ENCODE measurements at regions not wholly inside any gene's neighbourhood (a gene's known extent, or its start where the extent isn't known, plus 50 kb on each side); places are given as distances from the start of the nearest gene placed in this dataset.
"Not testable (repeated sequence)": the region's sequence is repeated elsewhere in the genome, so short reads cannot be mapped to it uniquely, and the experiment has no call there.

- no peak overlapping the region for H3K27ac ChIP-seq
- no peaks in the 10 kb centered on the region for H4K20me1 ChIP-seq
- no peaks in the 10 kb centered on the region for H3K36me3 ChIP-seq
- no peaks in the 10 kb centered on the region for H3K27me3 ChIP-seq
- H3K4me1 ChIP-seq: no peaks in the 10 kb centered on the region
- no peak for TF ChIP-seq Cebpa-rat (IDR thresholded peaks at IDR 0.05)
- H3K4me2 ChIP-seq: no peak overlapping the region
- no peak overlapping the region for H3K9ac ChIP-seq
- H3K9me3 ChIP-seq: no peaks in the 10 kb centered on the region
- no peak overlapping the region for H3K4me3 ChIP-seq
These were observed 1053.2 kb downstream of the TAF11L14 start for GRCh38 chr5:18687429-18687828.

- no peaks in the 10 kb centered on the region for H3K27me3 ChIP-seq
- no peaks in the 10 kb centered on the region for H4K20me1 ChIP-seq
- H3K36me3 ChIP-seq: no peaks in the 10 kb centered on the region
- H3K9me3 ChIP-seq: no peaks in the 10 kb centered on the region
- peaks cover 30% of the 10 kb centered on the region for H3K4me1 ChIP-seq
- H3K4me3 ChIP-seq: no peak overlapping the region
- H3K4me2 ChIP-seq: peak overlapping the region; percentile 81
- H3K9ac ChIP-seq: no peak overlapping the region
- H3K27ac ChIP-seq: no peak overlapping the region
- TF ChIP-seq Cebpa-rat (IDR thresholded peaks at IDR 0.05): no peak
These were observed 1065.4 kb downstream of the TAF11L14 start for GRCh38 chr5:18699681-18700080.

DNA sequence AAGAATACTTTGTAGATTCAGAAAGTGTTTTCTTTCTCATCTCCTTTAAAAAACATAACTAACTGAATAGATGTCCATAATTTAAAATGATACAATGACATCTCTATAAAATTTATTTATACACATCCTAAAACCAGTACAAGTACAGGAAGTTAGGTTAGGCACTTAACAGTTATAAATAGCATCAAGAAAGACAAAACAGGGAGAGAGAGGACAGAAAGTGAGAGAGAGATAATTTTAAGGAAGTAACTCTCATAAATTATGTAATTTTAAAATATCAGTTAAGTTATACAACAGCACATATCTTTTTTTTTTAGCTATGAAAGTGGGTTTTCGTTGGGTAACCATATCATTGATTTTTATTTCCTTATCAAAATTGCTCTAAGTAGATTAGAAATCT lies 1068.6 kb downstream of the TAF11L14 start:
- Histone ChIP-seq H3K4me2 (no peak overlapping the region), H3K9me3 (no peaks in the 10 kb centered on the region), H3K9ac (no peak overlapping the region), H4K20me1 (no peaks in the 10 kb centered on the region), H3K4me3 (no peak overlapping the region), H3K27me3 (no peaks in the 10 kb centered on the region), H3K27ac (no peak overlapping the region), H3K4me1 (peaks cover 28% of the 10 kb centered on the region), H3K36me3 (no peaks in the 10 kb centered on the region)
- no peak for TF ChIP-seq Cebpa-rat (IDR thresholded peaks at IDR 0.05)

- no peak for TF ChIP-seq Cebpa-rat (IDR thresholded peaks at IDR 0.05)
- Histone ChIP-seq H3K4me3 (no peak overlapping the region), H3K36me3 (no peaks in the 10 kb centered on the region), H3K27me3 (no peaks in the 10 kb centered on the region), H3K4me1 (no peaks in the 10 kb centered on the region), H3K27ac (no peak overlapping the region), H3K9ac (no peak overlapping the region), H3K4me2 (no peak overlapping the region), H4K20me1 (no peaks in the 10 kb centered on the region), H3K9me3 (no peaks in the 10 kb centered on the region)
These were observed 1078.8 kb downstream of the TAF11L14 start for GRCh38 chr5:18712936-18713485.

DNA sequence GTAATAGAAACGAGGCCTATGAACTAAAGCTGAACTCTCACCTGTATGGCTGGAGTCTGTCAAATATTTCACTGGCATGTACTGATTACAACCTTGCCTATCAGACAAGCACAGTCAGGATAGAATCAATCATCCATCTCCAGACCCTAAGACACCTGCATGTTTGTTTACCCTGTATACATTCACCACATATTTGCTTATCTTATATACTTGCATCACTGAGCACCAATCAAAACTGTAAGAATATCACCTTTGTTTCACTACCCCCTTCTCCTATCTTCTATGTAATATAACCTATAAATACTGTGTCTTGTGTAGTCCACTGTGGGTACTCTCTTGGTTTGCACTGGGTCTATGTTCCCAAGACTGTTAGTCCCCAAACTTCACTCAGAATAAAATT lies 1085.7 kb downstream of the TAF11L14 start:
- no peak for TF ChIP-seq Cebpa-rat (IDR thresholded peaks at IDR 0.05)
- no peaks in the 10 kb centered on the region for H3K4me1 ChIP-seq
- no peaks in the 10 kb centered on the region for H4K20me1 ChIP-seq
- no peaks in the 10 kb centered on the region for H3K27me3 ChIP-seq
- no peak overlapping the region for H3K27ac ChIP-seq
- 0 out of 2 replicates have a peak, but pooled peaks cover 8% of the 10 kb centered on the region for H3K9me3 ChIP-seq
- no peak overlapping the region for H3K4me2 ChIP-seq
- H3K9ac ChIP-seq: no peak overlapping the region
- 0 out of 2 replicates have a peak, but pooled peaks cover 6% of the 10 kb centered on the region for H3K36me3 ChIP-seq
- H3K4me3 ChIP-seq: no peak overlapping the region

GRCh38 chr5:18732556-18733479 lies 1098.6 kb downstream of the TAF11L14 start:
- no peaks in the 10 kb centered on the region for H3K27me3 ChIP-seq
- H3K9ac ChIP-seq: no peak overlapping the region
- peaks cover 39% of the 10 kb centered on the region for H3K36me3 ChIP-seq
- H3K4me3 ChIP-seq: no peak overlapping the region
- TF ChIP-seq Cebpa-rat (IDR thresholded peaks at IDR 0.05): no peak
- peaks cover 11% of the 10 kb centered on the region; the same call in 1 of the 2 replicates for H3K9me3 ChIP-seq
- H4K20me1 ChIP-seq: no peaks in the 10 kb centered on the region
- no peak overlapping the region for H3K4me2 ChIP-seq
- H3K4me1 ChIP-seq: no peaks in the 10 kb centered on the region
- no peak overlapping the region for H3K27ac ChIP-seq

DNA sequence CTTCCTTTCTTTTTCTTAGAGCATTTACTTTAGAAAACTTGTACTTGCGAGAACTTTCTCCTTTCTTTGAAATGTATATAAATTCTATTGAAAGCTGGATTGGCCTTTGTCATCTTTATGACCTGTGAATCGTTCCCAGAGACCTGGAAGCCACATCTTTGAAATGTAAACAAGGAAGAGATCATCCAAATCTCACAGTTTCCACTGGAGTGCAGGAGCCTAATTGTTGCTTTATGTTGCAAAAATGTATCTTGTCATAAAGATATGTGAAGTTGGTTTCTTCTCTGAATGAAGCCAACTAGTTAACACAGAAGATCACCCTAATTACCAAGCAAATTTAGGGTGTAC lies 1101.8 kb downstream of the TAF11L14 start:
- no peak overlapping the region for H3K27ac ChIP-seq
- TF ChIP-seq Cebpa-rat (IDR thresholded peaks at IDR 0.05): no peak
- no peak overlapping the region for H3K4me2 ChIP-seq

DNA sequence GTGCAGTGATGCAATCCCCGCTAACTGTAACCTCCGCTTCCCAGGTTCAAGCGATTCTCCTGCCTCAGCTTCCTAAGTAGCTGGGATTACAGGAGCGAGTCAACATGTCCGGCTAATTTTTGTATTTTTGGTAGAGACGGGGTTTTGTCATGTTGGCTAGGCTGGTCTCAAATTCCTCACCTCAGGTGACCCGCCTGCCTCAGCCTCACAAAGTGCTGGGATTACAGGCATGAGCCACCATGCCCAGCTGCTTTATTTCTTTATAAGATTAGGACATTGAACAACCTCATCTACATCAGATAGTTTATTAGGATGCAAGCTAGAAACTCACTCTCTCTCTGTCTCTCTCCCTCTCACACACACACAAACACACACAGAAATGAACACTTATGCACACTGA lies 1102.5 kb downstream of the TAF11L14 start:
- H3K9ac ChIP-seq, H3K4me1 ChIP-seq, H3K4me3 ChIP-seq, H3K27ac ChIP-seq, H4K20me1 ChIP-seq, H3K4me2 ChIP-seq, H3K27me3 ChIP-seq: not testable (repeated sequence)
- Histone ChIP-seq H3K9me3 (peaks cover 11% of the 10 kb centered on the region; the same call in 1 of the 2 replicates), H3K36me3 (peaks cover 36% of the 10 kb centered on the region)

More for the DNA sequence above, 1101.8 kb downstream of the TAF11L14 start:
- H3K4me1 ChIP-seq: no peaks in the 10 kb centered on the region
- H3K4me3 ChIP-seq: no peak overlapping the region
- peaks cover 41% of the 10 kb centered on the region for H3K36me3 ChIP-seq
- H3K9me3 ChIP-seq: peaks cover 11% of the 10 kb centered on the region; the same call in 1 of the 2 replicates
- H4K20me1 ChIP-seq: no peaks in the 10 kb centered on the region
- no peak overlapping the region for H3K9ac ChIP-seq
- no peaks in the 10 kb centered on the region for H3K27me3 ChIP-seq

DNA sequence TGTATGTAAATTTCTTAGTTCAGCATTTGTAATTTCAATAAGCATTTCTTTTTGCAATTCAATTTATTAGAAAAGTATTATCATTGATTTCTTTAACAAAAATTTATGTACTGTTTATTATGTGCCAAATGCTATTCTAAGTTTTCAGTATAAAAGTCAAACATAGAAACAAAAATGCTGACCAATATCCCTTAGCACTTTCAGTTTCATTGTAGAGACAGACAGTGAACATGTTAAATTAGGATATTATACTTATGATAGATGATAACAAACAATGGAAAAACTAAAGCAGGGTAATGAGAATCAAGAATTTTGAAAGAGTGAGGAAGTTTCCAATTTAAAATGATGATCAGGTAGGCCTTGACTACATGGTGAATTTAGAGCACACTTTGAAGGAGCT lies 1106.0 kb downstream of the TAF11L14 start:
- H3K27me3 ChIP-seq: no peaks in the 10 kb centered on the region
- H3K4me2 ChIP-seq: no peak overlapping the region
- H3K36me3 ChIP-seq: peaks cover 31% of the 10 kb centered on the region
- H3K9ac ChIP-seq: no peak overlapping the region
- TF ChIP-seq Cebpa-rat (IDR thresholded peaks at IDR 0.05): no peak
- H3K4me3 ChIP-seq: no peak overlapping the region
- H3K4me1 ChIP-seq: peaks cover 29% of the 10 kb centered on the region
- H3K9me3 ChIP-seq: no peaks in the 10 kb centered on the region
- no peak overlapping the region for H3K27ac ChIP-seq
- H4K20me1 ChIP-seq: no peaks in the 10 kb centered on the region

GRCh38 chr5:18742830-18743229 lies 1108.6 kb downstream of the TAF11L14 start:
- no peak for TF ChIP-seq Cebpa-rat (IDR thresholded peaks at IDR 0.05)
- H3K9ac ChIP-seq: no peak overlapping the region

More at GRCh38 chr5:18742830-18743229, 1108.6 kb downstream of the TAF11L14 start:
- Histone ChIP-seq H3K4me3 (no peak overlapping the region), H3K4me1 (peaks cover 29% of the 10 kb centered on the region), H3K4me2 (peak overlapping the region; percentile 85; the same call in 1 of the 2 replicates), H3K36me3 (peaks cover 19% of the 10 kb centered on the region), H3K27me3 (no peaks in the 10 kb centered on the region), H3K27ac (no peak overlapping the region), H4K20me1 (no peaks in the 10 kb centered on the region), H3K9me3 (peaks cover 10% of the 10 kb centered on the region)

Measured in BLaER1 (cell line).